Activated CD8-positive, alpha-beta memory T cell treated with anti-CD3 and anti-CD28 coated beads, Interleukin-2, amount 50 U/mL, for 4 hours (primary cell): ENCODE measurements at regions not wholly inside any gene's neighbourhood (a gene's known extent, or its start where the extent isn't known, plus 50 kb on each side); places are given as distances from the start of the nearest gene placed in this dataset.

Experiments used
- DNase-seq: peaks from one replicate; pipeline ENCODE4 v3.0.0-alpha.2; 2020

DNA sequence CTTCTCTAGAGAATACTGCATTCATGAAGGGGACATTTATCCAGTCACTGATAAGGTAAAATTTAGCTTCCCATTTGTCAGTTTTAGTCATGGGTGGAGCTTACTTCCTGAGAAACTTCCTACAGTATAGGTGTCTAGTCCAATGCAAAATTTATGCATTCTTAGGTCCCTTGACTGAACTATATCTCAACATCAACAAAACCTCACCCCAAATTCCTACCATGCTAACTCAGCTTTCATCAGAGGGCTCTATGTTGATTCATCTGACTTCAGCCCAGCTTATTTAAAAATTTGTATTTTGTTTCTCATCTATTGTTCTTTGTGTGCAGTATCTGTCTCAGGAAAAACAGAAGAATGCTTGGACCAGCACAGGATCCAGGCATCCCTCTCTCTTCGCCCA is 296.4 kb upstream of the ACVR2A start:
- DNase-seq: no peak

DNA sequence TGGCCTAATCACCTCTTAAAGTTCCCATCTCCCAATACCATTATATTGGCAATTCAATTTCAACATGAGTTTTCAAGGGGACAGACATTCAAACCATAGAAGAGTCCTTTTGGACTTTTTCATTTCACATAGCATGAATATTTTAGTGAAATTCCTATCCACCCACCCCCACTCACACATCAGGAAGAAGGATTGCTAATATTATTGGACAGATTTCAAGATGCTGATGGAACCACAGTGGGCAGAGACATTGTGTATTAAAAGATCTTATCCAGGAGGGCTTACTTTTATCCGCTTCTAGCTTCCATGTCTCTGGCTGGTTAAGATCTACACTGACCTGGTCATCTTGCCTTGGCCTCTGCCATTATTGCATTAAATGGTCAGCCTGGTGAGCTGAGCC is 297.4 kb upstream of the ACVR2A start:
- no peak for DNase-seq

- DNase-seq: no peak
These were observed 298.7 kb upstream of the ACVR2A start for GRCh38 chr2:147546109-147546508.

GRCh38 chr2:147543056-147543455 is 301.8 kb upstream of the ACVR2A start:
- DNase-seq: no peak

DNA sequence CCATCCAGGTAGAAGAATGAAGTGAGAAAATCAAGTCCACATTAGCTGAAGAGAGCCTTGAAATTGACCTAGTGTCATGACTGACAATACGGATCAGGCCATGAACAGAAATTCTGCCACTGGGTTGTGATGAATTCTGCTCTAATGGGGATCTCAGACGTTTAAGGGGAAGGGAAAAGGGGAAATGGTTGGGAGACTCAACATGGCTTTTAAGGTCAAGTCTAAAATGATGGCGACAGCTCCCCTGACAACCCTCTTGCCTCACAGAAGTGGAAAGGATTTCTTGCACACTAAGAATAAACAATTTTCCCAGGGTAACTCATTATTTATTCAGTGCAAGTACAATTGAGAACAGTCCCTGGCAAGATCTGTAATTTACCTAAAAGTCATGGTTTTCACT is 302.5 kb upstream of the ACVR2A start:
- DNase-seq: no peak

GRCh38 chr2:147541314-147541713 is 303.5 kb upstream of the ACVR2A start:
- DNase-seq: no peak

DNA sequence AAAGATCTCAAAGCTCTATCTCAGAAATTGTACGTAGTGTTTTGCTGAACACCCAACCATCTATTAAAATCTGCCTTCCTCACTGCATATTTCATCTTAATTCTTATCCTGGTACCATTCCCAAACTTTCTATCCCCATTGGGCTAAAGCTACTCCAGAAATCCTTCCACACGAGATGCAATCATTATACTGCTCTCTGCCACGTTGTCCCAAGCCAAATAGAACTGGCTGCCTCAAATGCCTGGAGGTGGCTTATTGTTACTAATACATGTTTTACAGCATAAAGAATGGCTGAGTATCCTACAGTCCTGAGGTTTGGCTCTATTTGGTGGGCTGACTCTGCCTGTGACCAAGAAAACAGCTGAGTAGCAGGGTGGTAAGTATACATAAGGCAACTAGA is 306.0 kb upstream of the ACVR2A start:
- no peak for DNase-seq

GRCh38 chr2:147538088-147538487 is 306.7 kb upstream of the ACVR2A start:
- no peak for DNase-seq

DNA sequence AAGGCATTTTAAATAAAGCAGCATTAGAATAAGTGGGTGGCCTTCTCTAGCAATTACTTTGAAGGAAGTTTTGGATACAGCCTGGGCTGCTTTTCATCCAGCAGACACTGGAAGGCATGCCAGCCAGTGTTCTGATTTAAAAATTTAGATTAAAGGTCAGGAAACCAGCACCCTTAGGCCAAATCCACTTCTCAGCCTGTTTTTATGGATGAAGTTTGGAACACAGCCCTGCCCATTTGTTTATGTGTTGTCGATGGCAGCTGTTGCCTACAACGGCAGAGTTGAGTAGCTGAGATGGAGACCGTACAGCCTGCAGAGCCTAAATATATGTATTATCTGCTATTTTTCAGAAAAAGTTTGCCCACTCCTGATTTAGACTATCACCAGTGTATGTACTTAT is 313.6 kb upstream of the ACVR2A start:
- no peak for DNase-seq

GRCh38 chr2:147530033-147530432 is 314.8 kb upstream of the ACVR2A start:
- DNase-seq: no peak

GRCh38 chr2:147525819-147526489 is 318.9 kb upstream of the ACVR2A start:
- DNase-seq: no peak

- no peak for DNase-seq
These were observed 319.9 kb upstream of the ACVR2A start for GRCh38 chr2:147524912-147525311.

DNA sequence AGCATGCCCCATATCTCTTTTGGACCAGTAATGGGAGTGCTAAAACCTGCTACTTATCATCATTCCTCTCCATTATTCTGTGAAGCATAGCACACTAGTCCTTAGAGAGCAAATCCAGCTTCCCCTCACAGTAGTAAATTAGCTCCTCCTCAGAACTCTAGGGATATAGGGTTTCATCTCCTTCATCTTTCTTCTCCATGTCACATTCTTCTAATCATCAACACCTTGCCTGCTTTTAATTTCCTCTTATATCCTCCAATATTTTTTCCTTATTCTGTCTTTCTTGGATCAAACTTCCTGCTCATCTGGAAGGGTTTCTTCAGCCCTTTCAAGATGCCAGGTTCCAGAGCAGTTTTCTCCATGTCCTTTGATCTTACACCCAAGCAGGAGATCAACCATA is 321.4 kb upstream of the ACVR2A start:
- no peak for DNase-seq

GRCh38 chr2:147521936-147522335 is 322.9 kb upstream of the ACVR2A start:
- no peak for DNase-seq

GRCh38 chr2:147520817-147521216 is 324.0 kb upstream of the ACVR2A start:
- no peak for DNase-seq

- DNase-seq: no peak
These were observed 325.7 kb upstream of the ACVR2A start for GRCh38 chr2:147519178-147519577.

GRCh38 chr2:147515213-147515612 is 329.6 kb upstream of the ACVR2A start:
- DNase-seq: no peak

- no peak for DNase-seq
These were observed 332.6 kb upstream of the ACVR2A start for GRCh38 chr2:147512206-147512605.

DNA sequence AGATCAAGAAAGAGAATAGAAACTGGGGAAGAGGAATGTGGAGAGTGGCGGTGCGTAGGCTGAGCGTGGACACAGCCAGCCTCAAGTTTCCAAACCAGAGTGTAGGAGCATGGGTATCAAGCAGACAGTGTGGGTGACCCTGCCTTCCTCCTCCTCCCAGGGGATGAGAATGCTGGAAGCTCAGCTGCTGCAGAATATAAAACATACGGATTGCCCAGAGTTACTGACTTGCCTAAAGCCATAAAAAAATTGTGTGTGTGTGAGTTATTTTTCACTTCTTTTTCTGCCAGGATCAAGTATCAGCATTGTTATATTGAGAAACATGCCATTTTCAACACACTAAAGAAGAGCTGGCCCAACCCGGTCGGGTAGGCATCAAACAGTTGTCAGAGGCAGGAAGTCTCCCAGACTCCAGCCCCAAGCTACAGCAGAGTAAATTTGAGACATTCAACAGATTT is 333.3 kb upstream of the ACVR2A start:
- no peak for DNase-seq

GRCh38 chr2:147509821-147510220 is 335.0 kb upstream of the ACVR2A start:
- no peak for DNase-seq

- DNase-seq: no peak
These were observed 337.9 kb upstream of the ACVR2A start for GRCh38 chr2:147506889-147507288.

- no peak for DNase-seq
These were observed 342.0 kb upstream of the ACVR2A start for GRCh38 chr2:147502711-147503290.

DNA sequence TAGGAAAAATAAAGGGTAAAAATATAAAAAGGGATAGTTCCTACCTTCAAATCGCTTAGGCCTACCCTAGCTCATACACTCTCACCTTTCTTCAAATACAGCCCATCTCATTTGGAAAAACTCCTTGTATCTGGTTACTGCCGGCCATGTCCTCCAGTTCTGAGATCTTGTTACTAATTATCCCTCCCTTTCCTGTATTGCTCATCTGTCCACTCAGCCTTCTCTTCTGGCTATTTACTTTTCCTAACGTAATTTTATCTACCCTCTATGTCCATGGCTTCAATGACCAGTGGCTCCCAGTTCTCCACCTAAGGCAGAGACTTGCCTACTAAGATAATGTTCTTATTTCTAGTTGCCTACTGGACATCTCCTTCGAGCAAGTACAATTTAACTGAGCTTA is 342.9 kb upstream of the ACVR2A start:
- DNase-seq: no peak

DNA sequence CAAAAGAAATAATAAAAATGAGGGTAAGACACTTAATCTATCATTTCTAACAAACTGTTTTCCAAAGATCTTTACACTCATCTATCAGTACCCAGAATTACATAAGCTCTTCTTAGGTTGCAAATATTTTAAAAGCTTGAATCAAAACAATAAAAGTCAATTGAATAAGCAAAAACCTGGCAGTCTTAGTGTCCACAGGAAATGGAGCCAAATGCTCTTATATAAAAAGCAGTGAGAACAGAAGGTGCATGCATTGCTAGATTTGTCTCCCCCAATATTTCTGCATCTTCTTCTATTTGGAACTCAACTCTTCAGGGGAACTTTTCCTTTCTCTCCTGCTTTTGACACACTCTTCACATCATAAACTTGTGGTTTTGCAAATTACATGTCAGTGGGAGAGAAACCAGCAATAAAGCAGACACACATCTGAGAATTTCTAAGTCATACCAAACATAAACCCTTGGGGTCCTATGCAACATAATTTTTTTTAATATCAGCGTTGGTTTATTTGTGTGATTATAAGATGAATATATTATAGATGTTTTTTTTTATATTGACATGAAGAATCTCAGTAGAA is 343.9 kb upstream of the ACVR2A start:
- DNase-seq: no peak

DNA sequence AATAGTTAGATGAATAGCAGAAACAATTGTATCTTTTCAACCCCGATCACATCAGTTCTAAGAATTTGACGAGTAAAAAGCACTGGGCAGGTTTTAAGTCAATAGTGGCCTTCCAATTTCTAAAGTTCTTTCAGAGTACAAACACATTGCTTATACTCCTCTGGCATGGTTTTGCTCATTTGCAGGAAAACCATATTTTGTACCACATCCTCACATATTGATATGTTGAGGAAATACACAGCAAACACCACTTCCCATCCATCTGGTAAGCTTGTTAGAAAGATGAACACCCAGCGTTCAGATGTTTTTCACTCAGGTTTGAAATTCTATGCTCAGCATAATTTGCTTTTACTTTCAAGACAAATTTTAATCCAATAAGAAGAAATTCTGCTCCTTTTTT is 344.6 kb upstream of the ACVR2A start:
- DNase-seq: no peak
